ENCODE measurements at regions not wholly inside any gene's neighbourhood (a gene's known extent, or its start where the extent isn't known, plus 50 kb on each side); places are given as distances from the start of the nearest gene placed in this dataset.

- Histone ChIP-seq H3K4me2 (ENCODE audit: insufficient read depth, low read length, poor library complexity, severe bottlenecking) (no peak overlapping the region), H3K18ac (ENCODE audit: low read length) (no peak overlapping the region), H2AFZ (ENCODE audit: low read length) (no peak overlapping the region), H2BK12ac (ENCODE audit: low read length) (no peak overlapping the region), H2AK5ac (ENCODE audit: low read depth, low read length) (no peak overlapping the region), H3K4me3 (ENCODE audit: low read length in 2 of 2) (no peak overlapping the region), H4K91ac (ENCODE audit: low read depth, low read length, poor library complexity) (no peak overlapping the region), H4K8ac (ENCODE audit: low read depth, low read length) (no peak overlapping the region), H3K14ac (ENCODE audit: low read length) (no peak overlapping the region), H2BK120ac (ENCODE audit: low read depth, low read length) (no peak overlapping the region), H3K23ac (ENCODE audit: low read depth, low read length, poor library complexity) (no peak overlapping the region), H3K27me3 (ENCODE audit: control insufficient read depth in 3 of 3, insufficient read depth in 3 of 3, low read depth in 1 of 3, low read length in 3 of 3) (no peaks in the 10 kb centered on the region), H2BK15ac (ENCODE audit: low read length) (no peak overlapping the region), H3K36me3 (replicated peaks in 1 of 2; ENCODE audit: control insufficient read depth in 2 of 2, insufficient read depth in 2 of 2, low read length in 2 of 2) (peaks cover 0 to 74% of the 10 kb centered on the region in 2 donors), H3K9me3 (replicated peaks in 1 of 2; ENCODE audit: control insufficient read depth in 2 of 2, insufficient read depth in 1 of 2, low read depth in 1 of 2, low read length in 2 of 2) (no peaks in the 10 kb centered on the region), H3K4ac (ENCODE audit: low read length) (no peak overlapping the region), H3K27ac (replicated peaks; ENCODE audit: low read length) (no peak overlapping the region), H3K4me1 (ENCODE audit: control insufficient read depth in 2 of 2, insufficient read depth in 1 of 2, low read depth in 1 of 2, low read length in 2 of 2) (no peaks in the 10 kb centered on the region), H3K9ac (ENCODE audit: low read depth, low read length, poor library complexity) (no peak overlapping the region), H2BK5ac (ENCODE audit: low read length) (no peak overlapping the region), H3K79me1 (ENCODE audit: low read depth, low read length) (no peaks in the 10 kb centered on the region)
- DNase-seq (ENCODE audit: low spot score), result no peak
- whole genome bisulfite sequencing, 2 donors (ENCODE audit: extremely low coverage in 2 of 2, insufficient read length in 2 of 2, insufficient replicate concordance in 1 of 2), result no CpG with 5 or more reads among the region's 1 CpG
Observed at GRCh38 chr4:20520901-20521300, 179.4 kb upstream of the PACRGL start.

- no CpG with 5 or more reads among the region's 1 CpG for WGBS, 2 donors (ENCODE audit: extremely low coverage in 2 of 2, insufficient read length in 2 of 2, insufficient replicate concordance in 1 of 2)
- Histone ChIP-seq H3K36me3 (replicated peaks in 1 of 2; ENCODE audit: control insufficient read depth in 2 of 2, insufficient read depth in 2 of 2, low read length in 2 of 2) (peaks cover 0 to 98% of the 10 kb centered on the region in 2 donors), H4K8ac (ENCODE audit: low read depth, low read length) (no peak overlapping the region)
Observed at GRCh38 chr4:20528508-20528907, 171.8 kb upstream of the PACRGL start.

GRCh38 chr4:20529691-20530090 lies 170.6 kb upstream of the PACRGL start:
- Histone ChIP-seq H3K4me2 (ENCODE audit: insufficient read depth, low read length, poor library complexity, severe bottlenecking) (no peak overlapping the region), H3K9ac (ENCODE audit: low read depth, low read length, poor library complexity) (no peak overlapping the region), H2AFZ (ENCODE audit: low read length) (no peak overlapping the region), H2BK120ac (ENCODE audit: low read depth, low read length) (no peak overlapping the region), H4K8ac (ENCODE audit: low read depth, low read length) (no peak overlapping the region), H2BK12ac (ENCODE audit: low read length) (no peak overlapping the region), H3K4me1 (ENCODE audit: control insufficient read depth in 2 of 2, insufficient read depth in 1 of 2, low read depth in 1 of 2, low read length in 2 of 2) (peaks cover 0 to 2% of the 10 kb centered on the region in 2 donors), H2AK5ac (ENCODE audit: low read depth, low read length) (no peak overlapping the region), H4K91ac (ENCODE audit: low read depth, low read length, poor library complexity) (no peak overlapping the region), H3K18ac (ENCODE audit: low read length) (no peak overlapping the region), H2BK5ac (ENCODE audit: low read length) (no peak overlapping the region), H3K9me3 (replicated peaks in 1 of 2; ENCODE audit: control insufficient read depth in 2 of 2, insufficient read depth in 1 of 2, low read depth in 1 of 2, low read length in 2 of 2) (no peaks in the 10 kb centered on the region), H3K23ac (ENCODE audit: low read depth, low read length, poor library complexity) (no peak overlapping the region), H3K4me3 (ENCODE audit: low read length in 2 of 2) (no peak overlapping the region), H3K36me3 (replicated peaks in 1 of 2; ENCODE audit: control insufficient read depth in 2 of 2, insufficient read depth in 2 of 2, low read length in 2 of 2) (peaks cover 0 to 98% of the 10 kb centered on the region in 2 donors), H3K79me1 (ENCODE audit: low read depth, low read length) (no peaks in the 10 kb centered on the region), H2BK15ac (ENCODE audit: low read length) (no peak overlapping the region), H3K27ac (replicated peaks; ENCODE audit: low read length) (no peak overlapping the region), H3K14ac (ENCODE audit: low read length) (no peak overlapping the region), H3K4ac (ENCODE audit: low read length) (no peak overlapping the region), H3K27me3 (ENCODE audit: control insufficient read depth in 3 of 3, insufficient read depth in 3 of 3, low read depth in 1 of 3, low read length in 3 of 3) (no peaks in the 10 kb centered on the region)
- DNase-seq (ENCODE audit: low spot score), result no peak
- WGBS, 2 donors (ENCODE audit: extremely low coverage in 2 of 2, insufficient read length in 2 of 2, insufficient replicate concordance in 1 of 2), result no CpG with 5 or more reads among the region's 1 CpG

More at GRCh38 chr4:20528508-20528907, 171.8 kb upstream of the PACRGL start:
- Histone ChIP-seq H2AFZ (ENCODE audit: low read length) (no peak overlapping the region), H3K9me3 (replicated peaks in 1 of 2; ENCODE audit: control insufficient read depth in 2 of 2, insufficient read depth in 1 of 2, low read depth in 1 of 2, low read length in 2 of 2) (no peaks in the 10 kb centered on the region), H2BK120ac (ENCODE audit: low read depth, low read length) (no peak overlapping the region), H3K79me1 (ENCODE audit: low read depth, low read length) (no peaks in the 10 kb centered on the region), H2BK15ac (ENCODE audit: low read length) (no peak overlapping the region), H2AK5ac (ENCODE audit: low read depth, low read length) (no peak overlapping the region), H3K4me2 (ENCODE audit: insufficient read depth, low read length, poor library complexity, severe bottlenecking) (no peak overlapping the region), H3K4me1 (ENCODE audit: control insufficient read depth in 2 of 2, insufficient read depth in 1 of 2, low read depth in 1 of 2, low read length in 2 of 2) (peaks cover 0 to 2% of the 10 kb centered on the region in 2 donors), H3K14ac (ENCODE audit: low read length) (no peak overlapping the region), H3K27ac (replicated peaks; ENCODE audit: low read length) (no peak overlapping the region), H4K91ac (ENCODE audit: low read depth, low read length, poor library complexity) (no peak overlapping the region), H3K27me3 (ENCODE audit: control insufficient read depth in 3 of 3, insufficient read depth in 3 of 3, low read depth in 1 of 3, low read length in 3 of 3) (no peaks in the 10 kb centered on the region), H3K23ac (ENCODE audit: low read depth, low read length, poor library complexity) (no peak overlapping the region), H3K9ac (ENCODE audit: low read depth, low read length, poor library complexity) (no peak overlapping the region), H2BK12ac (ENCODE audit: low read length) (no peak overlapping the region), H3K4ac (ENCODE audit: low read length) (no peak overlapping the region), H3K4me3 (ENCODE audit: low read length in 2 of 2) (no peak overlapping the region), H3K18ac (ENCODE audit: low read length) (no peak overlapping the region), H2BK5ac (ENCODE audit: low read length) (no peak overlapping the region)
- DNase-seq (ENCODE audit: low spot score), result no peak

GRCh38 chr4:20532116-20532790 lies 168.0 kb upstream of the PACRGL start:
- H3K27ac ChIP-seq (replicated peaks; ENCODE audit: low read length), result no peak overlapping the region
- no CpG with 5 or more reads among the region's 3 CpGs for WGBS, 2 donors (ENCODE audit: extremely low coverage in 2 of 2, insufficient read length in 2 of 2, insufficient replicate concordance in 1 of 2)
- H3K36me3 ChIP-seq (replicated peaks in 1 of 2; ENCODE audit: control insufficient read depth in 2 of 2, insufficient read depth in 2 of 2, low read length in 2 of 2), result peaks cover 0 to 94% of the 10 kb centered on the region in 2 donors

More at GRCh38 chr4:20532116-20532790, 168.0 kb upstream of the PACRGL start:
- Histone ChIP-seq H3K14ac (ENCODE audit: low read length) (no peak overlapping the region), H2BK15ac (ENCODE audit: low read length) (no peak overlapping the region), H3K23ac (ENCODE audit: low read depth, low read length, poor library complexity) (no peak overlapping the region), H3K9me3 (replicated peaks in 1 of 2; ENCODE audit: control insufficient read depth in 2 of 2, insufficient read depth in 1 of 2, low read depth in 1 of 2, low read length in 2 of 2) (no peaks in the 10 kb centered on the region), H2BK120ac (ENCODE audit: low read depth, low read length) (no peak overlapping the region), H4K8ac (ENCODE audit: low read depth, low read length) (no peak overlapping the region), H4K91ac (ENCODE audit: low read depth, low read length, poor library complexity) (no peak overlapping the region), H3K79me1 (ENCODE audit: low read depth, low read length) (no peaks in the 10 kb centered on the region), H3K18ac (ENCODE audit: low read length) (no peak overlapping the region), H2AK5ac (ENCODE audit: low read depth, low read length) (no peak overlapping the region), H3K4me1 (ENCODE audit: control insufficient read depth in 2 of 2, insufficient read depth in 1 of 2, low read depth in 1 of 2, low read length in 2 of 2) (peaks cover 0 to 2% of the 10 kb centered on the region in 2 donors), H2BK12ac (ENCODE audit: low read length) (no peak overlapping the region), H3K9ac (ENCODE audit: low read depth, low read length, poor library complexity) (no peak overlapping the region), H2BK5ac (ENCODE audit: low read length) (no peak overlapping the region), H3K27me3 (ENCODE audit: control insufficient read depth in 3 of 3, insufficient read depth in 3 of 3, low read depth in 1 of 3, low read length in 3 of 3) (no peaks in the 10 kb centered on the region), H3K4ac (ENCODE audit: low read length) (no peak overlapping the region), H3K4me2 (ENCODE audit: insufficient read depth, low read length, poor library complexity, severe bottlenecking) (no peak overlapping the region), H3K4me3 (ENCODE audit: low read length in 2 of 2) (no peak overlapping the region), H2AFZ (ENCODE audit: low read length) (no peak overlapping the region)
- DNase-seq (ENCODE audit: low spot score), result no peak

Data from neuronal stem cell (in vitro differentiated cells).